Astrocyte (in vitro differentiated cells and primary cell): ENCODE measurements at regions not wholly inside any gene's neighbourhood (a gene's known extent, or its start where the extent isn't known, plus 50 kb on each side); places are given as distances from the start of the nearest gene placed in this dataset.

Source experiments
- CTCF ChIP-seq: IDR thresholded peaks from 2 replicates; pipeline ENCODE4 v1.5.1; 2011; ENCODE audit warnings: low read depth, mild to moderate bottlenecking, inconsistent platforms, low read length, moderate library complexity; ENCODE audit not compliant: insufficient read depth
- EZH2 ChIP-seq: IDR thresholded peaks from 2 replicates; pipeline ENCODE4 v1.6.1; 2012; ENCODE audit warnings: mild to moderate bottlenecking, low read length, inconsistent platforms; ENCODE audit not compliant: insufficient read depth

- TF ChIP-seq CTCF = no peak
- no peak for TF ChIP-seq EZH2
Observed at GRCh38 chr1:182173808-182174512, 112.4 kb upstream of the ZNF648 start.
